H9 (cell line): ENCODE measurements at regions not wholly inside any gene's neighbourhood (a gene's known extent, or its start where the extent isn't known, plus 50 kb on each side); places are given as distances from the start of the nearest gene placed in this dataset.

Source experiments
- DNase-seq: peaks from one replicate; pipeline ENCODE4 v3.0.0-alpha.2; 2017
- H2AFZ ChIP-seq: one replicate; pipeline ENCODE4 v1.6.1; 2013; ENCODE audit warnings: mild to moderate bottlenecking, low read length, control low read depth, moderate library complexity
- H2AK5ac ChIP-seq: 2 replicates; pipeline ENCODE4 v1.6.1; 2013; ENCODE audit warnings: low read length, control low read depth, mixed read lengths; ENCODE audit not compliant: insufficient read length
- H2BK120ac ChIP-seq: one replicate; pipeline ENCODE4 v1.6.1; 2013; ENCODE audit warnings: low read depth, mild to moderate bottlenecking, low read length, control low read depth, inconsistent platforms; ENCODE audit not compliant: poor library complexity, severe bottlenecking
- H2BK12ac ChIP-seq: 2 replicates; pipeline ENCODE4 v1.6.1; 2013; ENCODE audit warnings: low read length, control low read depth, mixed read lengths, low read depth; ENCODE audit not compliant: insufficient read length
- H2BK15ac ChIP-seq: 2 replicates; pipeline ENCODE4 v1.6.1; 2013; ENCODE audit warnings: low read depth, low read length, control low read depth
- H2BK20ac ChIP-seq: one replicate; pipeline ENCODE4 v1.6.1; 2013; ENCODE audit warnings: low read depth, mild to moderate bottlenecking, low read length, control low read depth, inconsistent platforms; ENCODE audit not compliant: poor library complexity, severe bottlenecking
- H2BK5ac ChIP-seq: 2 replicates; pipeline ENCODE4 v1.6.1; 2013; ENCODE audit warnings: low read length, control low read depth, mixed read lengths; ENCODE audit not compliant: insufficient read length
- H3K14ac ChIP-seq: 2 replicates; pipeline ENCODE4 v1.6.1; 2013; ENCODE audit warnings: low read length, control low read depth; ENCODE audit not compliant: insufficient read depth
- H3K18ac ChIP-seq: 2 replicates; pipeline ENCODE4 v1.6.1; 2013; ENCODE audit warnings: low read depth, mild to moderate bottlenecking, mixed read lengths, low read length, control low read depth; ENCODE audit not compliant: insufficient read length
- H3K23ac ChIP-seq: 2 replicates; pipeline ENCODE4 v1.6.1; 2013; ENCODE audit warnings: low read length, control low read depth, mixed read lengths, low read depth; ENCODE audit not compliant: insufficient read length
- H3K23me2 ChIP-seq: 2 replicates; pipeline ENCODE4 v1.6.1; 2013; ENCODE audit warnings: low read depth, mild to moderate bottlenecking, mixed read lengths, low read length, control low read depth; ENCODE audit not compliant: insufficient read length, poor library complexity, severe bottlenecking
- H3K27ac ChIP-seq: 2 replicates; pipeline ENCODE4 v1.5.1; 2013; ENCODE audit warnings: low read length, control low read depth, mixed read lengths, low read depth; ENCODE audit not compliant: insufficient read length
- H3K27me3 ChIP-seq: 2 replicates; pipeline ENCODE4 v1.6.1; 2013; ENCODE audit warnings: low read length, control low read depth, inconsistent platforms; ENCODE audit not compliant: insufficient read depth
- H3K4ac ChIP-seq: 2 replicates; pipeline ENCODE4 v1.6.1; 2013; ENCODE audit warnings: low read depth, mild to moderate bottlenecking, control low read depth, inconsistent platforms, low read length, moderate library complexity
- H3K4me1 ChIP-seq: 2 replicates; pipeline ENCODE4 v1.6.1; 2013; ENCODE audit warnings: low read length, control low read depth, inconsistent platforms; ENCODE audit not compliant: insufficient read depth
- H3K4me2 ChIP-seq: 2 replicates; pipeline ENCODE4 v1.6.1; 2013; ENCODE audit warnings: low read length, control low read depth, mixed read lengths; ENCODE audit not compliant: insufficient read length, insufficient read depth
- H3K56ac ChIP-seq: 2 replicates; pipeline ENCODE4 v1.6.1; 2013; ENCODE audit warnings: low read depth, mild to moderate bottlenecking, mixed read lengths, low read length, control low read depth; ENCODE audit not compliant: insufficient read length
- H3K79me1 ChIP-seq: 2 replicates; pipeline ENCODE4 v1.6.1; 2013; ENCODE audit warnings: low read depth, mild to moderate bottlenecking, moderate library complexity, low read length, control low read depth, inconsistent platforms; ENCODE audit not compliant: insufficient read depth, poor library complexity, severe bottlenecking
- H3K79me2 ChIP-seq: 2 replicates; pipeline ENCODE4 v1.6.1; 2013; ENCODE audit warnings: low read length, control low read depth, inconsistent platforms; ENCODE audit not compliant: insufficient read depth
- H3K9ac ChIP-seq: 2 replicates; pipeline ENCODE4 v1.6.1; 2013; ENCODE audit warnings: low read length, control low read depth, mixed read lengths; ENCODE audit not compliant: insufficient read length; ENCODE audit errors: extremely low read depth
- H3K9me3 ChIP-seq: one replicate; pipeline ENCODE4 v1.6.1; 2013; ENCODE audit warnings: low read depth, low read length, inconsistent platforms; ENCODE audit not compliant: control insufficient read depth
- H3T11ph ChIP-seq: one replicate; pipeline ENCODE4 v1.6.1; 2013; ENCODE audit warnings: mild to moderate bottlenecking, low read length, control low read depth, inconsistent platforms
- H4K20me1 ChIP-seq: one replicate; pipeline ENCODE4 v1.6.1; 2013; ENCODE audit not compliant: control insufficient read depth, insufficient read length, insufficient read depth
- H4K5ac ChIP-seq: 2 replicates; pipeline ENCODE4 v1.6.1; 2013; ENCODE audit warnings: low read depth, mild to moderate bottlenecking, mixed read lengths, low read length, control low read depth; ENCODE audit not compliant: insufficient read length
- H4K8ac ChIP-seq: replicated peaks from 2 replicates; pipeline ENCODE4 v1.6.1; 2013; ENCODE audit warnings: low read length, control low read depth, mixed read lengths, low read depth; ENCODE audit not compliant: insufficient read length
- H4K91ac ChIP-seq: 2 replicates; pipeline ENCODE4 v1.6.1; 2013; ENCODE audit warnings: low read depth, mild to moderate bottlenecking, moderate library complexity, mixed read lengths, low read length, control low read depth; ENCODE audit not compliant: insufficient read length
- H3K27ac Mint-ChIP-seq, 3 experiments: 2 replicates in 2 of 3; 3 replicates in 1 of 3; pipeline ENCODE4 v1.8.0; 2020 to 2021; ENCODE audit warnings: mixed read lengths in 3 of 3, mild to moderate bottlenecking in 1 of 3, moderate library complexity in 1 of 3
- H3K27me3 Mint-ChIP-seq: 2 replicates; pipeline ENCODE4 v1.8.0; 2021; ENCODE audit warnings: low read depth, mild to moderate bottlenecking, moderate library complexity, mixed read lengths
- H3K36me3 Mint-ChIP-seq, 3 experiments: 2 replicates in 2 of 3; 3 replicates in 1 of 3; pipeline ENCODE4 v1.8.0; 2020 to 2021; ENCODE audit warnings: low read depth in 3 of 3, mixed read lengths in 3 of 3; ENCODE audit not compliant: insufficient read depth in 1 of 3
- H3K4me1 Mint-ChIP-seq, 2 experiments: 2 replicates each; pipeline ENCODE4 v1.8.0; 2020; ENCODE audit warnings: mixed read lengths in 2 of 2
- H3K4me3 Mint-ChIP-seq, 2 experiments: 2 replicates in 1 of 2; 3 replicates in 1 of 2; pipeline ENCODE4 v1.8.0; 2020 to 2021; ENCODE audit warnings: mild to moderate bottlenecking in 2 of 2, mixed read lengths in 2 of 2, moderate library complexity in 1 of 2
- H3K9me3 Mint-ChIP-seq, 2 experiments: 2 replicates in 1 of 2; 3 replicates in 1 of 2; pipeline ENCODE4 v1.8.0; 2020; ENCODE audit warnings: mild to moderate bottlenecking in 2 of 2, mixed read lengths in 2 of 2, moderate library complexity in 1 of 2
- CTCF ChIP-seq: fragments of 200-600 bp; sonication (generic); conservative IDR thresholded peaks from 3 replicates; pipeline ENCODE4 v1.8.0; 2021; ENCODE audit warnings: antibody characterized with exemption, mild to moderate bottlenecking
- WGBS: extraction: QIAGEN DNeasy Blood & Tissue Kit; methylation state at CpG from one replicate; pipeline ENCODE4 v1.1.7; 2013; ENCODE audit warnings: missing lambda C conversion rate, low lambda C conversion rate, mixed read lengths; ENCODE audit not compliant: insufficient read length; ENCODE audit errors: extremely low coverage; 5-methylcytosine and 5-hydroxymethylcytosine counted together

GRCh38 chr4:37068580-37068979, 176.0 kb upstream of the NWD2 start:
- Histone ChIP-seq H2BK20ac (no peak overlapping the region), H4K5ac (no peak overlapping the region), H3K23ac (no peak overlapping the region), H3K27me3 (no peaks in the 10 kb centered on the region), H4K91ac (no peak overlapping the region), H2BK12ac (no peak overlapping the region), H3K4me2 (no peak overlapping the region), H2AK5ac (no peak overlapping the region), H4K8ac (no peak overlapping the region), H3K9ac (no peak overlapping the region), H2BK5ac (no peak overlapping the region), H3K27ac (no peak overlapping the region), H2AFZ (no peak overlapping the region), H3K79me2 (no peaks in the 10 kb centered on the region), H2BK15ac (no peak overlapping the region), H4K20me1 (no peaks in the 10 kb centered on the region), H3K23me2 (no peaks in the 10 kb centered on the region), H3K56ac (no peak overlapping the region), H3K18ac (no peak overlapping the region), H3T11ph (no peak overlapping the region), H3K79me1 (no peaks in the 10 kb centered on the region), H3K4me1 (no peaks in the 10 kb centered on the region), H3K14ac (no peak overlapping the region), H3K9me3 (no peaks in the 10 kb centered on the region), H2BK120ac (no peak overlapping the region), H3K4ac (no peak overlapping the region)
- Mint-ChIP-seq H3K27me3 (peaks cover 2% of the 10 kb centered on the region; the same call in 1 of the 2 replicates), H3K36me3 (no peaks in the 10 kb centered on the region), H3K27ac (no peak overlapping the region), H3K4me1 (no peaks in the 10 kb centered on the region), H3K9me3 (no peaks in the 10 kb centered on the region; a peak in 1 of 5 replicates), H3K4me3 (no peak overlapping the region)
- DNase-seq = peak; percentile 62
- no CpG with 5 or more reads among the region's 5 CpGs for WGBS
- TF ChIP-seq CTCF = peak; percentile 73
